ENCODE measurements at regions not wholly inside any gene's neighbourhood (a gene's known extent, or its start where the extent isn't known, plus 50 kb on each side); places are given as distances from the start of the nearest gene placed in this dataset.

DNA sequence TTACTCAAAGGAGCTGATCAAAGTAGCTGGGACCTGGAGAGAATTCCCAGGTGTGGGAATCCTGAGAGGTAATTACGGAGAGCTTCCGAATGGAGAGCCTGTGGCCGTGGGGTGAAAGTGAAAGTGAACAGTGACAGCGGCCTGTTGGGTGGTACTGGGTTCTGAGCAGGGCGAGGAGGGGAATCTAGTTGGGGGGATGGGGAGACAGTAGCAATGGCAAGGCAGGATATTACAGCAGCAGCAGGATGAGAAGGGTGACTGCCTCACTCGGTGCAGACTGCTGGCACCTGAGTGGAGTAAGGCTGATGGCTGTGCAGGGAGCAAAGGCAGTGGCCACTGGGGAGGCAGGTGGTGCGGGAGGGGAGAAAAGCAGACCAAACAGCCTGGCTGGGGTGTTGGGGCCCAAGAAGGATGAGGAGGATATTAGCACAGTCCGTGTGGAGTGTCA, 70.3 kb upstream of the PRDX6 start:
- TF ChIP-seq RAD21 (IDR thresholded peaks at IDR 0.05; ENCODE audit: low read depth) (no peak), YY1 (IDR thresholded peaks at IDR 0.05; ENCODE audit: low read depth) (no peak), CEBPB (IDR thresholded peaks at IDR 0.05) (no peak), TEAD4 (IDR thresholded peaks at IDR 0.05) (no peak)
- TF ChIP-seq, protein P1, sequence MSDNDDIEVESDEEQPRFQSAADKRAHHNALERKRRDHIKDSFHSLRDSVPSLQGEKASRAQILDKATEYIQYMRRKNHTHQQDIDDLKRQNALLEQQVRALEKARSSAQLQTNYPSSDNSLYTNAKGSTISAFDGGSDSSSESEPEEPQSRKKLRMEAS (IDR thresholded peaks at IDR 0.05) = no peak

Measured in Ishikawa (cell line).